ENCODE measurements at regions not wholly inside any gene's neighbourhood (a gene's known extent, or its start where the extent isn't known, plus 50 kb on each side); places are given as distances from the start of the nearest gene placed in this dataset.
"Not testable (repeated sequence)": the region's sequence is repeated elsewhere in the genome, so short reads cannot be mapped to it uniquely, and the experiment has no call there.

- TF ChIP-seq CTCF (conservative IDR thresholded peaks at IDR 0.05; ENCODE audit: low read depth, low read length): no peak
- no peak for DNase-seq (ENCODE audit: low read depth)
- no peak overlapping the region for H3K4me3 ChIP-seq (ENCODE audit: low read depth, low read length)
Observed at GRCh38 chr5:63760965-63761364, 201.3 kb downstream of the HTR1A start.

- no peak for DNase-seq (ENCODE audit: low read depth)
- no peak for TF ChIP-seq CTCF (conservative IDR thresholded peaks at IDR 0.05; ENCODE audit: low read depth, low read length)
- no peak overlapping the region for H3K4me3 ChIP-seq (ENCODE audit: low read depth, low read length)
Observed at GRCh38 chr5:63743096-63743798, 219.0 kb downstream of the HTR1A start.

GRCh38 chr5:63732880-63733279 is 229.4 kb downstream of the HTR1A start:
- not testable (repeated sequence) for H3K4me3 ChIP-seq (ENCODE audit: low read depth, low read length); DNase-seq (ENCODE audit: low read depth)

- TF ChIP-seq CTCF (conservative IDR thresholded peaks at IDR 0.05; ENCODE audit: low read depth, low read length): no peak
- no peak overlapping the region for H3K4me3 ChIP-seq (ENCODE audit: low read depth, low read length)
- DNase-seq (ENCODE audit: low read depth): no peak
Observed at GRCh38 chr5:63727583-63727982, 234.7 kb downstream of the HTR1A start.

GRCh38 chr5:63726496-63726895 is 235.7 kb downstream of the HTR1A start:
- TF ChIP-seq CTCF (conservative IDR thresholded peaks at IDR 0.05; ENCODE audit: low read depth, low read length): no peak
- no peak for DNase-seq (ENCODE audit: low read depth)

GRCh38 chr5:63719147-63719546 is 243.1 kb downstream of the HTR1A start:
- H3K4me3 ChIP-seq (ENCODE audit: low read depth, low read length): no peak overlapping the region
- TF ChIP-seq CTCF (conservative IDR thresholded peaks at IDR 0.05; ENCODE audit: low read depth, low read length): no peak
- DNase-seq (ENCODE audit: low read depth): no peak

More at GRCh38 chr5:63726496-63726895, 235.7 kb downstream of the HTR1A start:
- H3K4me3 ChIP-seq (ENCODE audit: low read depth, low read length): no peak overlapping the region

- TF ChIP-seq CTCF (conservative IDR thresholded peaks at IDR 0.05; ENCODE audit: low read depth, low read length): no peak
- no peak overlapping the region for H3K4me3 ChIP-seq (ENCODE audit: low read depth, low read length)
- DNase-seq (ENCODE audit: low read depth): no peak
Observed at GRCh38 chr5:63700241-63700640, 262.0 kb downstream of the HTR1A start.

Measured in epithelial cell of proximal tubule (primary cell).